HCT116 (cell line): ENCODE measurements at regions not wholly inside any gene's neighbourhood (a gene's known extent, or its start where the extent isn't known, plus 50 kb on each side); places are given as distances from the start of the nearest gene placed in this dataset.

ENCODE experiments used
- ATAC-seq: fragments of 200-7000 bp; cut with Tn5 transposase; 2 replicates; pipeline ENCODE4 v1.9.1; 2020; ENCODE audit warnings: mild to moderate bottlenecking, moderate library complexity
- BruUV-seq: library from RNA; stranded (reverse); fragments of 400-500 nt; replicated peaks from 2 replicates; lab custom pipeline; 2021; lab: Mats Ljungman, UMichigan
- CTCF ChIA-PET: fragments of 300-600 bp; sonication (Branson Sonifier 250); formaldehyde crosslinking; loops from one replicate; lab custom pipeline; 2021; ENCODE audit warnings: antibody characterized with exemption; lab: Charles Lee
- POLR2A ChIA-PET: fragments of 300-600, 350-600 bp; sonication (Branson Sonifier 250); formaldehyde crosslinking; loops from one replicate; lab custom pipeline; 2021; ENCODE audit warnings: antibody characterized with exemption; lab: Charles Lee
- RAD21 ChIA-PET, 2 experiments: fragments of 300-600 bp; sonication (Branson Sonifier 250); formaldehyde crosslinking; loops; one replicate each; lab custom pipeline; 2023; ENCODE audit warnings: low total read pairs in 2 of 2; ENCODE audit not compliant: uncharacterized antibody in 2 of 2, unreplicated experiment in 2 of 2, low non-redundant PET in 1 of 2; lab: Charles Lee
- DNase-seq: peaks from one replicate; pipeline ENCODE4 v3.0.0-alpha.2; 2010; ENCODE audit warnings: low read depth, low spot score
- H2AFZ ChIP-seq: fragments of 200-600 bp; shearing (Covaris generic), sonication (generic); 2 replicates; pipeline ENCODE4 v1.6.1; 2017; ENCODE audit warnings: low read depth, mixed run types, mixed read lengths, antibody characterized with exemption, low read length; ENCODE audit not compliant: poor library complexity, severe bottlenecking
- H3K27ac ChIP-seq: 2 replicates; pipeline ENCODE4 v1.5.1; 2012; ENCODE audit warnings: low read depth, low read length
- H3K27me3 ChIP-seq: fragments of 200-600 bp; sonication (generic); 2 replicates; pipeline ENCODE4 v1.6.1; 2016; ENCODE audit warnings: mixed run types, low read length, mixed read lengths; ENCODE audit not compliant: insufficient read depth
- H3K36me3 ChIP-seq, 2 experiments: fragments of 200-500 bp in 1 of 2; fragments of 200-600 bp in 1 of 2; sonication (Bioruptor generic) in 1 of 2; sonication (generic) in 1 of 2; 2 replicates each; pipeline versions ENCODE4 v1.5.1 to v1.6.1; 2014 to 2016; ENCODE audit warnings: low read length in 2 of 2, inconsistent platforms in 1 of 2, mixed read lengths in 1 of 2, mixed run types in 1 of 2; ENCODE audit not compliant: insufficient read depth in 2 of 2, control insufficient read depth in 1 of 2
- H3K4me1 ChIP-seq, 2 experiments: fragments of 200-600 bp in 1 of 2; sonication (generic) in 1 of 2; 2 replicates each; pipeline versions ENCODE4 v1.5.1 to v1.6.1; 2012 to 2017; ENCODE audit warnings: low read length in 2 of 2, inconsistent platforms in 1 of 2, mild to moderate bottlenecking in 1 of 2, mixed read lengths in 1 of 2, mixed run types in 1 of 2, moderate library complexity in 1 of 2; ENCODE audit not compliant: insufficient read depth in 2 of 2, control insufficient read depth in 1 of 2
- H3K4me2 ChIP-seq: fragments of 200-600 bp; sonication (generic); 2 replicates; pipeline ENCODE4 v1.6.1; 2017; ENCODE audit warnings: mixed run types, low read length, mixed read lengths
- H3K4me3 ChIP-seq, 2 experiments: fragments of 200-600 bp in 1 of 2; sonication (generic) in 1 of 2; replicated peaks in 1 of 2; 2 replicates each; pipeline ENCODE4 v1.5.1; 2011 to 2016; ENCODE audit warnings: low read length in 2 of 2, control low read depth in 1 of 2, low read depth in 1 of 2, mild to moderate bottlenecking in 1 of 2, mixed read lengths in 1 of 2, mixed run types in 1 of 2
- H3K79me2 ChIP-seq: fragments of 200-600 bp; sonication (generic); 2 replicates; pipeline ENCODE4 v1.6.1; 2017; ENCODE audit warnings: mild to moderate bottlenecking, mixed run types, low read length, moderate library complexity, mixed read lengths; ENCODE audit not compliant: insufficient read depth
- H3K9ac ChIP-seq: fragments of 200-600 bp; sonication (generic); 2 replicates; pipeline ENCODE4 v1.6.1; 2016; ENCODE audit warnings: low read length, mixed read lengths
- H3K9me2 ChIP-seq: fragments of 200-600 bp; sonication (generic), shearing (Covaris generic); 2 replicates; pipeline ENCODE4 v1.6.1; 2017; ENCODE audit warnings: mixed run types, mild to moderate bottlenecking, moderate library complexity; ENCODE audit not compliant: insufficient read depth
- H3K9me3 ChIP-seq, 2 experiments: fragments of 200-500 bp in 1 of 2; fragments of 200-600 bp in 1 of 2; sonication (Bioruptor generic) in 1 of 2; sonication (generic) in 1 of 2; 2 replicates each; pipeline ENCODE4 v1.6.1; 2014 to 2017; ENCODE audit warnings: low read length in 2 of 2, mixed read lengths in 2 of 2, inconsistent platforms in 1 of 2, low read depth in 1 of 2, mild to moderate bottlenecking in 1 of 2, mixed run types in 1 of 2, moderate library complexity in 1 of 2; ENCODE audit not compliant: control insufficient read depth in 1 of 2, insufficient read depth in 1 of 2
- H4K20me1 ChIP-seq: fragments of 200-600 bp; sonication (generic), shearing (Covaris generic); 2 replicates; pipeline ENCODE4 v1.6.1; 2017; ENCODE audit warnings: mixed run types, mild to moderate bottlenecking, moderate library complexity; ENCODE audit not compliant: insufficient read depth
- CEBPB ChIP-seq: IDR thresholded peaks from 2 replicates; pipeline ENCODE4 v1.6.1; 2012; ENCODE audit warnings: low read depth
- CTCF ChIP-seq, 3 experiments: fragments of 200-600 bp in 1 of 3; sonication (generic) in 1 of 3; IDR thresholded peaks in 2 of 3; conservative IDR thresholded peaks in 1 of 3; 2 replicates each; pipeline ENCODE4 v1.5.1; 2012 to 2017; ENCODE audit warnings: low read depth in 2 of 3, low read length in 2 of 3, antibody characterized with exemption in 1 of 3, borderline replicate concordance in 1 of 3, control low read depth in 1 of 3, mild to moderate bottlenecking in 1 of 3, mixed read lengths in 1 of 3, mixed run types in 1 of 3, moderate library complexity in 1 of 3; ENCODE audit not compliant: insufficient read depth in 1 of 3
- EGR1 ChIP-seq: IDR thresholded peaks from 2 replicates; pipeline ENCODE4 v1.6.1; 2012; ENCODE audit warnings: low read depth
- ELF1 ChIP-seq: IDR thresholded peaks from 2 replicates; pipeline ENCODE4 v1.6.1; 2012; ENCODE audit warnings: low read depth, borderline replicate concordance
- EZH2 ChIP-seq: fragments of 200-600 bp; sonication (generic); IDR thresholded peaks from 2 replicates; pipeline ENCODE4 v1.6.1; 2017; ENCODE audit warnings: antibody characterized with exemption, mixed run types
- EZH2phosphoT487 ChIP-seq: fragments of 200-600 bp; IDR thresholded peaks from 2 replicates; pipeline ENCODE4 v1.6.1; 2018; ENCODE audit warnings: antibody characterized with exemption, borderline replicate concordance
- FOSL1 ChIP-seq: IDR thresholded peaks from 2 replicates; pipeline ENCODE4 v1.6.1; 2012; ENCODE audit warnings: low read depth
- POLR2A ChIP-seq: IDR thresholded peaks from 2 replicates; pipeline ENCODE4 v1.7.0; 2011; ENCODE audit warnings: borderline replicate concordance; ENCODE audit not compliant: insufficient read depth, insufficient read length; ENCODE audit errors: extremely low read depth
- SIN3A ChIP-seq: IDR thresholded peaks from 2 replicates; pipeline ENCODE4 v1.6.1; 2012; ENCODE audit warnings: low read depth
- SP1 ChIP-seq: IDR thresholded peaks from 2 replicates; pipeline ENCODE4 v1.6.1; 2012; ENCODE audit warnings: low read depth
- SRF ChIP-seq: IDR thresholded peaks from 2 replicates; pipeline ENCODE4 v1.6.1; 2012; ENCODE audit warnings: low read depth
- TCF7L2 ChIP-seq: IDR thresholded peaks from 2 replicates; pipeline ENCODE4 v1.7.0; 2011; ENCODE audit warnings: borderline replicate concordance, inconsistent platforms; ENCODE audit not compliant: insufficient read depth, insufficient read length; ENCODE audit errors: extremely low read depth
- YY1 ChIP-seq: IDR thresholded peaks from 2 replicates; pipeline ENCODE4 v1.6.1; 2011; ENCODE audit warnings: low read length, low read depth, moderate library complexity, mild to moderate bottlenecking; ENCODE audit not compliant: insufficient replicate concordance; ENCODE audit errors: extremely low read depth
- ZBTB33 ChIP-seq: IDR thresholded peaks from 2 replicates; pipeline ENCODE4 v1.6.1; 2011; ENCODE audit warnings: mild to moderate bottlenecking, low read length, moderate library complexity; ENCODE audit not compliant: insufficient replicate concordance; ENCODE audit errors: extremely low read depth
- ZFX ChIP-seq: fragments of 450-650 bp; IDR thresholded peaks from 2 replicates; pipeline ENCODE4 v1.6.1; 2017
- ZNF274 ChIP-seq: fragments of 200-500 bp; sonication (Bioruptor generic); IDR thresholded peaks from 2 replicates; pipeline ENCODE4 v1.6.1; 2014; ENCODE audit warnings: mild to moderate bottlenecking, low read depth, low read length, inconsistent platforms
- intact Hi-C: fragments of 100-400 bp; cut with micrococcal nuclease; formaldehyde crosslinking; loops from 2 replicates; pipeline ENCODE4 v1.10.0; 2022
- TF ChIP-seq, protein P1 (sequence below): IDR thresholded peaks from 2 replicates; pipeline ENCODE4 v1.6.1; 2012
- TF ChIP-seq, protein P2 (sequence below): IDR thresholded peaks from 2 replicates; pipeline ENCODE4 v1.6.1; 2012

GRCh38 chr22:20651286-20651685 lies 122.6 kb upstream of the SERPIND1 start (continued):
- TF ChIP-seq TCF7L2 (no peak), SRF (no peak), POLR2A (no peak)

DNA sequence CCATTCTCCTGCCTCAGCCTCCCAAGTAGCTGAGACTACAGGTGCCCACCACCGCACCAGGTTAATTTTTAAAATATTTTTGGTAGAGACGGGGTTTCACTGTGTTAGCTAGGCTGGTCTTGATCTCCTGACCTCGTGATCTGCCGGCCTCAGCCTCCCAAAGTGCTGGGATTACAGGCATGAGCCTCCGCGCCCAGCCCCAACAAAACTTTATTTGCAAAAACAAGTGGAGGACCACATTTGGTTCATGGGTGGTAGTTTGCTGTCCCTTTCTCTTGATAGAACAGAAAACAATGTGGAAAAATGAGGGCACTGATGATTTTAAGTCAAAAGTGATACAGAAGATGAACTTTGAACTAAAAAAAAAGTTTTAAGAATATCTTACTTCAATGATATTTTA lies 121.8 kb upstream of the SERPIND1 start:
- POLR2A ChIA-PET: no interaction called here
- Histone ChIP-seq H3K9ac (no peak overlapping the region), H4K20me1 (no peaks in the 10 kb centered on the region), H3K79me2 (no peaks in the 10 kb centered on the region), H3K9me2 (no peaks in the 10 kb centered on the region), H3K4me1 (no peaks in the 10 kb centered on the region), H3K4me3 (no peak overlapping the region), H3K27ac (no peak overlapping the region), H3K9me3 (no peaks in the 10 kb centered on the region), H3K4me2 (no peak overlapping the region), H2AFZ (no peak overlapping the region), H3K36me3 (no peaks in the 10 kb centered on the region), H3K27me3 (no peaks in the 10 kb centered on the region)
- RAD21 ChIA-PET: no interaction called here
- CTCF ChIA-PET: interaction anchor here (0.7 kb wide), 1 partner anchor 17 kb away, joined by 4 read pairs; no protein-coding TSS in a partner anchor
- DNase-seq: no peak
- no peak for ATAC-seq
- TF ChIP-seq FOSL1 (no peak), ELF1 (no peak), CTCF (IDR thresholded peaks at IDR 0.05 in 2 of 3, conservative IDR thresholded peaks at IDR 0.05 in 1 of 3; ENCODE audit: borderline replicate concordance in 1 of 3, insufficient read depth in 1 of 3, low read depth in 2 of 3, low read length in 2 of 3) (no peak), ZNF274 (no peak), SIN3A (no peak), SRF (no peak), EZH2 (no peak), EGR1 (no peak), EZH2phosphoT487 (no peak), YY1 (no peak), SP1 (no peak), CEBPB (no peak), ZBTB33 (no peak), TCF7L2 (no peak), ZFX (no peak)
- TF ChIP-seq, protein P1, sequence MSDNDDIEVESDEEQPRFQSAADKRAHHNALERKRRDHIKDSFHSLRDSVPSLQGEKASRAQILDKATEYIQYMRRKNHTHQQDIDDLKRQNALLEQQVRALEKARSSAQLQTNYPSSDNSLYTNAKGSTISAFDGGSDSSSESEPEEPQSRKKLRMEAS: no peak
- TF ChIP-seq, protein P2, sequence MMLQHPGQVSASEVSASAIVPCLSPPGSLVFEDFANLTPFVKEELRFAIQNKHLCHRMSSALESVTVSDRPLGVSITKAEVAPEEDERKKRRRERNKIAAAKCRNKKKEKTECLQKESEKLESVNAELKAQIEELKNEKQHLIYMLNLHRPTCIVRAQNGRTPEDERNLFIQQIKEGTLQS: no peak
- no TSS peak for BruUV-seq
- intact Hi-C loops: no loop called here
